ENCODE measurements at regions not wholly inside any gene's neighbourhood (a gene's known extent, or its start where the extent isn't known, plus 50 kb on each side); places are given as distances from the start of the nearest gene placed in this dataset.

DNA sequence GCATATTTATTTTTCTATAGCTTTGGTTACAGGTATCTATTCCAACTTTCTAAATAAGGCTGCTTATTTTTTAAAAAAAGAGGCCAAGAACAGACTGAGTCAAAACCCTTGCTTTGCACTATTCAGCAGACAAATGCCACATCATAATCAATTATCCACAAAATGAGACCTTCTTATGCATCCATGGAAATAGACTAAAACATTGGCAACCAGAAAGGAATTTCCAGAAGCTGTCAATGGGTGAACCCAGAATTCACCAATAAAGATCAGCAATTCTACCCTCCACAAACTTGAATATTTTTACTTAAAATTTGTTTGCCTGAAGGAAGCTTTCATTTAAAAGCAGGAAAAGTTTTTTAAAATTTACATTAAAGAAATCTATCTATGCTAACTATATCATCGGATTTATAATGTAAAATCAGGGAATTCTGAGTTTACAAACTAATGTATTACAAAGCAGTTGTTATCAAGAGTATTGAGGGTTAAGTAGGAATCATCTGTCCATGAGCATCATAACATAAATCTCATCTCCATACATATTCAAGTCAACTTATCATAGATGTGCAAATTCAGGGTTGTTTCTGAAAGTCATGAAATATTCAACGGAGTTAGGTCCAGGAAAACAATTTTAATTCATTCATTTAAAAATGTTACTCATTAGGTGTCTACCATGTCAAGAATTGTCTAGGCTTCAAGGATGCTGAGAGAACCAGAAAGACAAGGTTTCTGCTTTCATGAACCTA lies 548.0 kb downstream of the SATB2 start:
- Mint-ChIP-seq H3K4me1 (ENCODE audit: low read depth in 2 of 2) (no peaks in the 10 kb centered on the region), H3K27me3 (no peaks in the 10 kb centered on the region), H3K36me3 (ENCODE audit: insufficient read depth) (no peaks in the 10 kb centered on the region), H3K27ac (no peak overlapping the region), H3K4me3 (no peak overlapping the region), H3K9me3 (peaks cover 0 to 4% of the 10 kb centered on the region in 2 donors)
- ATAC-seq (replicated peaks) (no peak), DNase-seq (no peak)

DNA sequence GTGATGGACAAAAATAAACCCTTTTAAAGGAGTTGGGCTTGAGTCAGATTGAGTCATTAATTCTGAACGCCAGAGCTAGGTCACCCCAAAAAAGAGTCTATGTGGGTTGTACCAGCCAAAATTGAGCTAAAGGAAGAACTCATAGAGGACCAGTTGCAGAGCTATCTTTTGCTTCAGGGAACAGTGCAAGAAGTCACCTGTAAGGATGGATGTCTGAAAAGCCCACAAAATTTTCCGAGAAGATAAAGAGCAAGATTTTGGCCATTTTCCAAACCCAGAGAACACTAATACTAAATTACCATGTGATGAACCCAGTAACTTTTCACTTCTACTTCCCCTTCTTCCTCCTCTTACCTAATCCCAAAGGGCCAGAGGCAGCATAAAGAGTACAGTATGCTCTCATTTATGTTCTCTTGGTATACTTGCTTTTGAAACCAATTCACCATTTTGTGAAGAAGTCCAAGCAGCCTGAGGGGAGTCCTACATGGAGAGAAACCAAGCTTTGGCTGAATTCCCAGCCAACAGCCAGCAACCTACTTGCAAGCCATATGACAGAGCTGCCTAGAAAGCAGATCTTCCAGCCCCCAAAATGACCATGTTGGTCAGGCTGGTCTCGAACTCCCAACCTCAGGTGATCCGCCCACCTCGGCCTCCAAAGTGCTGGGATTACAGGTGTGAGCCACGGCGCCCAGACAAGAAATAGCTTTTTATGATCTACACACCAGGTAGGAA lies 551.7 kb downstream of the SATB2 start:
- ATAC-seq (replicated peaks) (no peak), DNase-seq (no peak)
- Mint-ChIP-seq H3K9me3 (peaks cover 5 to 8% of the 10 kb centered on the region in 2 donors), H3K4me3 (no peak overlapping the region), H3K27ac (no peak overlapping the region), H3K4me1 (ENCODE audit: low read depth in 2 of 2) (no peaks in the 10 kb centered on the region), H3K36me3 (ENCODE audit: insufficient read depth) (no peaks in the 10 kb centered on the region), H3K27me3 (no peaks in the 10 kb centered on the region)

DNA sequence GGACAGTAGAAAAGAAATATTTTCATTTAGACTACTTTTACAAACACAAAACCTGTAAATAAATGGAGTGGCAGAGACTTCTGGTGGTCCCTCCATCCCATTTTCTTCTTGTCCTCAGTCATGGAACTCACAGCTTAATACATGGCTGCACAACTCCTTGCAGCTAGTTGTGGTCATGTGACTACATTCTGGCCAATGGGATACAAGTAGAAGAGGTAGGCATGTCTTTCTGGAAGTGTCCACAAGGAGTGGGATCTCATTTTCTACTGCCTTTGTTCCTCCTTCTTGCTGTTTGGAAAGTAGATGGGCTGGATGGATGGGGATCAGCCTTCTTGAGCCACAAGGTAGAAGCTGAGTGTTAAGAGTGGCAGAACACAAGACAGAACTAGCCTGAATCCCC lies 555.8 kb downstream of the SATB2 start:
- no peak for DNase-seq
- no peaks in the 10 kb centered on the region for H3K36me3 Mint-ChIP-seq (ENCODE audit: insufficient read depth)
- no peaks in the 10 kb centered on the region for H3K27me3 Mint-ChIP-seq
- H3K9me3 Mint-ChIP-seq = peaks cover 10 to 12% of the 10 kb centered on the region in 2 donors
- no peak overlapping the region for H3K27ac Mint-ChIP-seq
- ATAC-seq (replicated peaks) = no peak
- no peaks in the 10 kb centered on the region for H3K4me1 Mint-ChIP-seq (ENCODE audit: low read depth in 2 of 2)
- no peak overlapping the region for H3K4me3 Mint-ChIP-seq

DNA sequence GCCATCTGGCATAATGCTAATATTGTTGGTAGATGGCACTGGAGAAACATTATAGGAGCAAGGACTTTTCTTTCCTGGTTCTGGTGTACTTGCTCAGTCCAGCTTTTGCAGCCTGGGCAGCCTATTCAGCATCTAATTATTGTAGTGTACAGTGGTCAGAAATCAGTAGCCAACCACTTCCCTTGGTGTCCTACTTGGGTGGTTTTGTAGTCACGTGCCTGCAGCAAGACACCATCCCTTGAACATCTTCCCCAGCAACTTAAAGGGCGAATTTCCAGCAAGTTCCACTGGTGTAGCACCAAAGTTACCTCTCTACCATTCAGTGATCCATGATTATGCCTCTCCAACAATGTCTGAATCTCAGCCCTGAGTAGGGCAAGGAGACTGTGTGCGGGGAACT lies 557.6 kb downstream of the SATB2 start:
- Mint-ChIP-seq H3K27me3 (no peaks in the 10 kb centered on the region), H3K36me3 (ENCODE audit: insufficient read depth) (no peaks in the 10 kb centered on the region), H3K27ac (no peak overlapping the region), H3K4me1 (ENCODE audit: low read depth in 2 of 2) (no peaks in the 10 kb centered on the region), H3K9me3 (peaks cover 11 to 12% of the 10 kb centered on the region in 2 donors), H3K4me3 (no peak overlapping the region)
- no peak for ATAC-seq (replicated peaks)
- no peak for DNase-seq

DNA sequence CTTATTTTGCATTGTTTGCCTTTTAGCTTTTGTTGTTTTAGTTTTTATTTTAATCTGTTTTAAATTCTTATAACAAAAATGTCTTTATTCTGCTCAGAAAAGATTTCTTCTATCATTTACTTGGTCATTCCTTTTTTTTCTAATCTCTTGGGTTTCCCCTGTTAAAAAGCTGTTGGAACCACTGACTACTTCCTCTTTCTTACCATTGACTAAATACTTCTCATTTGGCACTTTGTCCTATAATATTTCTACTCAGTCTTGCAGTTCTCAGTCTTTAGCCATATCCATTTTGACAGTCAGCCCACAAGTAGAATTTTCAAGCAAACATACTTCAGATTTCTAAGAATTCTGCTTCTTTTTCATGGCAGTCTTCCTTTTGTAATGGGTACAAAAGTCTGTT lies 567.2 kb downstream of the SATB2 start:
- no peaks in the 10 kb centered on the region for H3K4me1 Mint-ChIP-seq (ENCODE audit: low read depth in 2 of 2)
- H3K27ac Mint-ChIP-seq = no peak overlapping the region
- no peaks in the 10 kb centered on the region for H3K36me3 Mint-ChIP-seq (ENCODE audit: insufficient read depth)
- peaks cover 4 to 14% of the 10 kb centered on the region in 2 donors for H3K9me3 Mint-ChIP-seq
- no peak for ATAC-seq (replicated peaks)
- H3K4me3 Mint-ChIP-seq = no peak overlapping the region
- H3K27me3 Mint-ChIP-seq = no peaks in the 10 kb centered on the region
- no peak for DNase-seq

- ATAC-seq (replicated peaks) (no peak), DNase-seq (no peak)
- Mint-ChIP-seq H3K9me3 (no peaks in the 10 kb centered on the region), H3K36me3 (ENCODE audit: insufficient read depth) (no peaks in the 10 kb centered on the region), H3K4me3 (no peak overlapping the region), H3K27ac (no peak overlapping the region), H3K4me1 (ENCODE audit: low read depth in 2 of 2) (no peaks in the 10 kb centered on the region), H3K27me3 (no peaks in the 10 kb centered on the region)
These were observed 574.1 kb downstream of the SATB2 start for GRCh38 chr2:198883604-198884003.

- DNase-seq (no peak), ATAC-seq (replicated peaks) (no peak)
- peaks cover 0 to 3% of the 10 kb centered on the region in 2 donors for H3K9me3 Mint-ChIP-seq
- no peak overlapping the region for H3K27ac Mint-ChIP-seq
- no peaks in the 10 kb centered on the region for H3K4me1 Mint-ChIP-seq (ENCODE audit: low read depth in 2 of 2)
- H3K4me3 Mint-ChIP-seq = no peak overlapping the region
- no peaks in the 10 kb centered on the region for H3K27me3 Mint-ChIP-seq
- H3K36me3 Mint-ChIP-seq (ENCODE audit: insufficient read depth) = no peaks in the 10 kb centered on the region
These were observed 576.8 kb downstream of the SATB2 start for GRCh38 chr2:198880986-198881385.

DNA sequence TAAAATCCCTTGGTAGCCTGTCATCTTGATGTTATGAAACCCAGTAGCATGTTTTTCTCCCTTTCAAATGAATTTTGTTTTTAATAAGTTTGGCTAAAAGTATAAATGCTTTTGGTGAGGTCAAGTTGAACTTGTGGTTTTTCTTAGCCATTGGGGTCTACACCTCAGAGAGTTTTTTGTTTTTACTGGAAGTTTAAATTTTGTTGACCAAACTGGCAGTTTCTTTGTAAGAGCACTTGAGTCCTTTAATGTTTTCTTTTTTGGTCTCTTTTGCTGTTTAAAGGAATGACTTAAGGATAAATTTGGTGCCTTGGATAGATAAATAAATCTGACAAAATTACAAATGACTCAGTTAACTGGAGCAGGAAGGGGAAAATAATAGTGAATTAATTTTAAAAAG lies 577.3 kb downstream of the SATB2 start:
- ATAC-seq (replicated peaks) (no peak), DNase-seq (no peak)
- H3K36me3 Mint-ChIP-seq (ENCODE audit: insufficient read depth) = no peaks in the 10 kb centered on the region
- H3K9me3 Mint-ChIP-seq = peaks cover 0 to 5% of the 10 kb centered on the region in 2 donors
- H3K27me3 Mint-ChIP-seq = no peaks in the 10 kb centered on the region
- H3K4me3 Mint-ChIP-seq = no peak overlapping the region
- H3K27ac Mint-ChIP-seq = no peak overlapping the region
- no peaks in the 10 kb centered on the region for H3K4me1 Mint-ChIP-seq (ENCODE audit: low read depth in 2 of 2)

DNA sequence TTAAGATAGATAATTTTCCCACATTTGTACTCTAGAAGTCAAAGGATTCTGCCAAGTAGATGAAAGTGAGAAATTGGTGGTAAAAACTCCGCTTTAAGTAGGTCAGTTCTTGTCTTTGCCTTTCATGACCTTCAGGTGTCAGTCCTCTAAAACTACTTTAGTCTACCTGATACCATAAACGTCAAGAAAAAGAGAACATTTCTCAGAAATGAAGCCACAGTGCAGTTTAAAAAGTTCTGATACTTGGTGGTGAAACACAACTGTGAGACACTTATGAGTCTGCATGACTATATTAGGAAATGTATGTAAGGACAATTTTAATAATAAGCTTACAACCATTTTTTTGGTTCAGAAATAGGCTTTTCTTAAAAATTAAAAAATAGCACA lies 583.3 kb downstream of the SATB2 start:
- ATAC-seq (replicated peaks) (no peak), DNase-seq (no peak)
- H3K9me3 Mint-ChIP-seq = peaks cover 0 to 5% of the 10 kb centered on the region in 2 donors
- H3K4me1 Mint-ChIP-seq (ENCODE audit: low read depth in 2 of 2) = no peaks in the 10 kb centered on the region
- H3K4me3 Mint-ChIP-seq = no peak overlapping the region
- no peaks in the 10 kb centered on the region for H3K36me3 Mint-ChIP-seq (ENCODE audit: insufficient read depth)
- H3K27ac Mint-ChIP-seq = no peak overlapping the region
- no peaks in the 10 kb centered on the region for H3K27me3 Mint-ChIP-seq

DNA sequence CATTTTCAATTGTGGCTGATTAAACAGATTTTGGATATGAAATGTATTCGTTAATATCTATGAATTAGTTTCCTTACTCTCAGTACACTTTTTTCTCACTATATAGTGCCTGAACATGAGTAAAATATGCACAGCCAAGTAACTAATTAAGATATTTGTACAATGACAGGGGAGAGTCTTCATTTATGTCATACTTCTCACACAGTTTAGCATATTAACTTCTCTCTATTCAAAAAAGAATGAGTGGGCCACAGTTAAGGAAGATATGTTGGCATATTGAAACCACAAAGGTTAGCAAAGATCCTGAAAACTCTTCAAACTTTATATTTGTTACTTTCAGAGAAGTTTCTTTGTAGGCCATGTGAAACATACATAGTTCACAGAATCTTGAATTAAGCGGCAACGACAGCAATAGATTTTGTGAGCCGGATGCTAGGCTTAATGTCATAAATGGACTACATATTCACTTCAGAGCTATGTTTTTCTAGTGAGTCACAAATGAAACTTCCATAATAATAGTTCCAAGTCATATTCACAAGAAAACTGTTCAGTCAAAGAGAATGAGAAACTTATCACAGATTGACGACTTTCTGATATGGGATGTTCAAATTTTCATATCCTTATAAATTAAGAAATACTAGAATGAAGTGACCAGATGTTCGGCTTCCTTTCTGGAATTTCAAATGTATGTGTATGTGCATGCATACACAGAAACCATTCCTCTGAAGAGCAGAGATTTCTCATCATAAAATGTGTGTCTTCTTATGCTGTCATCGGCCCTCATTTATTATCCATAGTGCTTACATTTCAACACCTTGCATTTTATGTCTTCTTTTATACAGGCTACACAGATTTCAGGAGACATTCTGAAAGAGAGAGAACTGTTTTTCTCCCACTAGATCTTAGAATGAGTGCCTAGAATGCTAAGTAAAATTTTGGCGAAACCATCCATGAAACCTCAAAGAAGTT lies 584.0 kb downstream of the SATB2 start:
- Mint-ChIP-seq H3K27ac (no peak overlapping the region), H3K27me3 (no peaks in the 10 kb centered on the region), H3K9me3 (peaks cover 0 to 5% of the 10 kb centered on the region in 2 donors), H3K4me1 (ENCODE audit: low read depth in 2 of 2) (no peaks in the 10 kb centered on the region), H3K36me3 (ENCODE audit: insufficient read depth) (no peaks in the 10 kb centered on the region), H3K4me3 (no peak overlapping the region)
- ATAC-seq (replicated peaks) (no peak), DNase-seq (no peak)

DNA sequence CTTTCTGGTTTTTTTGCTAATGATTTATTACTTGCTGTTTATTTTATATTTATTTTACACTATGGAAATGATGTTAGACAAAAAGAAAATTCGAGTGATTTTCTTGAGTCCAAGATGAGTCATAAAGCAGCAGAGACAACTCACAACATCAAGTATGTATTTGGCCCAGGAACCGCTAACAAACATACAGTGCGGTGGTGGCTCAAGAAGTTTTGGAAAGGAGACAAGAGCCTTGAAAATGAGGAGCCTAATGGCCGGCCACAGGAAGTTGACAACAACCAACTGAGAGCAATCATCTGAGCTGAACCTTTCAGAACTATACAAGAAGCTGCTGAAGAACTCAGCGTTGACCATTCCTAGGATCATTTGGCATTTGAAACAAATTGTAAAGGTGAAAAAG lies 594.1 kb downstream of the SATB2 start:
- Mint-ChIP-seq H3K27me3 (no peaks in the 10 kb centered on the region), H3K9me3 (peaks cover 9 to 10% of the 10 kb centered on the region in 2 donors), H3K36me3 (ENCODE audit: insufficient read depth) (no peaks in the 10 kb centered on the region), H3K4me3 (no peak overlapping the region), H3K4me1 (ENCODE audit: low read depth in 2 of 2) (no peaks in the 10 kb centered on the region), H3K27ac (no peak overlapping the region)
- ATAC-seq (replicated peaks) (no peak), DNase-seq (no peak)

DNA sequence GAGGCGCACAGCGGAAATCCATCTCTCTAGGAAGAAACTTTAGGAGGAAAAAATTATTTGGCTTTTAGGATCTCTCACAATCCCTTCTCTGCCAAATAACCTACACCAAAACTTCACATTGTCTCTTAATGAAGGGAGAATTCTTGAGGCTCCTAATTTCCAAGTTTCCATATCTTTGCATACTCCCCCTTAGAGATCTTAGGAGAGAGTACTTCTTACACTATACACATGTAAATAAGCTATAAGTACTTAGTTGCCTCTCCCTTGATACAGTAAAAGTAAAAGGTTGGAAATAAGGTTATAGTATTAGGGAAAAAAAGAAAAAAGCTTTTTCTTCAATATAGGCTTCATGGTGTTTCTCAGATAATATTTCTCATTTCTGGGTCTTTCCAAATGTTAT lies 596.7 kb downstream of the SATB2 start:
- Mint-ChIP-seq H3K27ac (no peak overlapping the region), H3K9me3 (peaks cover 13% of the 10 kb centered on the region in 2 donors), H3K4me1 (ENCODE audit: low read depth in 2 of 2) (no peaks in the 10 kb centered on the region), H3K4me3 (no peak overlapping the region), H3K36me3 (ENCODE audit: insufficient read depth) (no peaks in the 10 kb centered on the region), H3K27me3 (no peaks in the 10 kb centered on the region)
- DNase-seq = no peak
- ATAC-seq (replicated peaks) = no peak

GRCh38 chr2:198857246-198857645 lies 600.5 kb downstream of the SATB2 start:
- ATAC-seq (replicated peaks) (no peak), DNase-seq (no peak)
- Mint-ChIP-seq H3K27me3 (no peaks in the 10 kb centered on the region), H3K4me1 (ENCODE audit: low read depth in 2 of 2) (no peaks in the 10 kb centered on the region), H3K9me3 (peaks cover 13 to 22% of the 10 kb centered on the region in 2 donors), H3K27ac (no peak overlapping the region), H3K36me3 (ENCODE audit: insufficient read depth) (no peaks in the 10 kb centered on the region), H3K4me3 (no peak overlapping the region)
